MM.1S (cell line): ENCODE measurements at regions not wholly inside any gene's neighbourhood (a gene's known extent, or its start where the extent isn't known, plus 50 kb on each side); places are given as distances from the start of the nearest gene placed in this dataset.

Source experiments
- DNase-seq: peaks from one replicate; pipeline ENCODE4 v3.0.0-alpha.2; 2015
- H2AFZ ChIP-seq: fragments of 300-600 bp; sonication (generic); 2 replicates; pipeline ENCODE4 v1.6.0; 2016; ENCODE audit warnings: antibody characterized with exemption, low read length
- H3F3A ChIP-seq: fragments of 300-600 bp; sonication (generic); 2 replicates; pipeline ENCODE4 v1.6.1; 2016; ENCODE audit warnings: mild to moderate bottlenecking, antibody characterized with exemption, low read length, moderate library complexity, mixed read lengths; ENCODE audit not compliant: insufficient read depth
- H3K27ac ChIP-seq: fragments of 300-600 bp; sonication (generic); 2 replicates; pipeline ENCODE4 v1.5.1; 2016; ENCODE audit warnings: mild to moderate bottlenecking, low read length
- H3K27me3 ChIP-seq: fragments of 300-600 bp; sonication (generic); replicated peaks from 2 replicates; pipeline ENCODE4 v1.6.0; 2016; ENCODE audit warnings: low read length; ENCODE audit not compliant: insufficient read depth
- H3K36me3 ChIP-seq: fragments of 300-600 bp; sonication (generic); replicated peaks from 2 replicates; pipeline ENCODE4 v1.6.1; 2016; ENCODE audit warnings: mild to moderate bottlenecking, low read length, mixed read lengths; ENCODE audit not compliant: insufficient read depth
- H3K4me1 ChIP-seq: fragments of 300-600 bp; sonication (generic); 2 replicates; pipeline ENCODE4 v1.6.1; 2016; ENCODE audit warnings: low read length, mixed read lengths
- H3K4me2 ChIP-seq: fragments of 300-600 bp; sonication (generic); 2 replicates; pipeline ENCODE4 v1.6.0; 2016; ENCODE audit warnings: low read depth, low read length
- H3K4me3 ChIP-seq: fragments of 300-600 bp; sonication (generic); 2 replicates; pipeline ENCODE4 v1.5.1; 2016; ENCODE audit warnings: low read length, mixed read lengths
- H3K79me2 ChIP-seq: fragments of 300-600 bp; sonication (generic); 2 replicates; pipeline ENCODE4 v1.6.1; 2016; ENCODE audit warnings: mixed run types, low read length, mixed read lengths
- H3K9ac ChIP-seq: fragments of 300-600 bp; sonication (generic); 2 replicates; pipeline ENCODE4 v1.6.1; 2016; ENCODE audit warnings: low read length, mixed read lengths
- H3K9me2 ChIP-seq: fragments of 300-600 bp; sonication (generic); replicated peaks from 2 replicates; pipeline ENCODE4 v1.6.1; 2016; ENCODE audit warnings: mild to moderate bottlenecking, low read length, mixed read lengths; ENCODE audit not compliant: insufficient read depth
- H3K9me3 ChIP-seq: fragments of 300-600 bp; sonication (generic); replicated peaks from 2 replicates; pipeline ENCODE4 v1.6.1; 2016; ENCODE audit warnings: mild to moderate bottlenecking, low read length, mixed read lengths; ENCODE audit not compliant: insufficient read depth
- H4K20me1 ChIP-seq: fragments of 300-600 bp; sonication (generic); 2 replicates; pipeline ENCODE4 v1.6.1; 2016; ENCODE audit warnings: mild to moderate bottlenecking, low read length, moderate library complexity, mixed read lengths; ENCODE audit not compliant: insufficient read depth
- EZH2 ChIP-seq: fragments of 300-600 bp; sonication (generic); optimal IDR thresholded peaks from 2 replicates; pipeline ENCODE3; 2017; ENCODE audit warnings: low read depth, mild to moderate bottlenecking, antibody characterized with exemption, low read length, mixed read lengths
- EZH2phosphoT487 ChIP-seq: fragments of 300-600 bp; sonication (generic); IDR thresholded peaks from 2 replicates; pipeline ENCODE4 v1.6.1; 2018; ENCODE audit warnings: antibody characterized with exemption, low read length
- TF ChIP-seq, protein P1 (sequence below): fragments of 300-600 bp; sonication (generic); IDR thresholded peaks from 2 replicates; pipeline ENCODE4 v1.5.1; 2016; ENCODE audit warnings: antibody characterized with exemption, low read length, mixed read lengths

DNA sequence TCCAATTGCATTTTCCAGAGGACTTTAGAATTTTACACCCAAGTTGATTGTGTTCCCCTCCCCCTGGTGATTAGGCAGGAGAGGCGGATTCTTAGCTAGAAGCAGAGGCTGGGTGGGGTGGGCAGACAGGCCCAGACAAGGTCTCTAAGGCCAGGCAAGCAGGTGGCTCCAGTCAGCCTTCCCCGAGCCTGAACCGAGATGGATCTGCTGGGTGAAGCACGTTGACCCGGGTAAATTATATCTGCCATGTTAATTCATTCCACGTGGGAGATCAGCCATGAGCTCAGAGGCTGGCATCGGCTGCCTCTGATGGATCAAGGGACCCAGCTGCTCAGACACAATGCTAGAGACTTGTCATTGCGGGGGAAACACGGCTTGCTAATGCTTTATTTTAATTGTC lies 159.5 kb upstream of the MAFB start:
- DNase-seq: no peak
- no peaks in the 10 kb centered on the region for H3K4me1 ChIP-seq
- no peaks in the 10 kb centered on the region for H3K36me3 ChIP-seq
- H3F3A ChIP-seq: no peaks in the 10 kb centered on the region
- H3K4me2 ChIP-seq: no peak overlapping the region
- no peaks in the 10 kb centered on the region for H3K9me2 ChIP-seq
- no peaks in the 10 kb centered on the region for H3K79me2 ChIP-seq
- no peak overlapping the region for H3K27ac ChIP-seq
- H4K20me1 ChIP-seq: no peaks in the 10 kb centered on the region
- TF ChIP-seq EZH2phosphoT487 (no peak), EZH2 (no peak)
- TF ChIP-seq, protein P1, sequence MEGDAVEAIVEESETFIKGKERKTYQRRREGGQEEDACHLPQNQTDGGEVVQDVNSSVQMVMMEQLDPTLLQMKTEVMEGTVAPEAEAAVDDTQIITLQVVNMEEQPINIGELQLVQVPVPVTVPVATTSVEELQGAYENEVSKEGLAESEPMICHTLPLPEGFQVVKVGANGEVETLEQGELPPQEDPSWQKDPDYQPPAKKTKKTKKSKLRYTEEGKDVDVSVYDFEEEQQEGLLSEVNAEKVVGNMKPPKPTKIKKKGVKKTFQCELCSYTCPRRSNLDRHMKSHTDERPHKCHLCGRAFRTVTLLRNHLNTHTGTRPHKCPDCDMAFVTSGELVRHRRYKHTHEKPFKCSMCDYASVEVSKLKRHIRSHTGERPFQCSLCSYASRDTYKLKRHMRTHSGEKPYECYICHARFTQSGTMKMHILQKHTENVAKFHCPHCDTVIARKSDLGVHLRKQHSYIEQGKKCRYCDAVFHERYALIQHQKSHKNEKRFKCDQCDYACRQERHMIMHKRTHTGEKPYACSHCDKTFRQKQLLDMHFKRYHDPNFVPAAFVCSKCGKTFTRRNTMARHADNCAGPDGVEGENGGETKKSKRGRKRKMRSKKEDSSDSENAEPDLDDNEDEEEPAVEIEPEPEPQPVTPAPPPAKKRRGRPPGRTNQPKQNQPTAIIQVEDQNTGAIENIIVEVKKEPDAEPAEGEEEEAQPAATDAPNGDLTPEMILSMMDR: no peak
- H3K9ac ChIP-seq: no peak overlapping the region
- H2AFZ ChIP-seq: no peak overlapping the region
- no peak overlapping the region for H3K4me3 ChIP-seq
- no peaks in the 10 kb centered on the region for H3K27me3 ChIP-seq
- H3K9me3 ChIP-seq: no peaks in the 10 kb centered on the region

DNA sequence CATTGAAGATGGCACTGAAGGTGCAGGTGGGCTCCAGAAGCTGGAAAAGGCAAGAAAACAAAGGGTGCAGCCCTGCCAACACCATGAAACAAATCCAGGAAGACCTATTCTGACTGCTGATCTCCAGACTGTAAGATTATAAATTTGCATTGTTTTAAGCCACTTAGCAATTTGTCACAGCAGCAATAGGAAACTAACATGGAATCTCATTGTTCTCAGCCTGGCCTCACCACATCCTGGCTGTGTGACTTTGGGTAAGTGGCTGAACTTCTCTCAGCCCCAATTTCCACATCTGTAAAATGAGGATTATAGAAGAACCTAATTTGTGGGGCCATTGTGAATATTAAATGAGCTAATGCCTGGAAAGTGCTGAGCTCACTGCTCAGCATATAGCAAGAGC lies 160.4 kb upstream of the MAFB start:
- no peaks in the 10 kb centered on the region for H3K36me3 ChIP-seq
- no peak overlapping the region for H3K27ac ChIP-seq
- no peaks in the 10 kb centered on the region for H3K4me1 ChIP-seq
- H3K9me3 ChIP-seq: no peaks in the 10 kb centered on the region
- H3K79me2 ChIP-seq: no peaks in the 10 kb centered on the region
- H3K4me3 ChIP-seq: no peak overlapping the region
- no peaks in the 10 kb centered on the region for H4K20me1 ChIP-seq
- no peaks in the 10 kb centered on the region for H3F3A ChIP-seq
- TF ChIP-seq EZH2: no peak
- TF ChIP-seq EZH2phosphoT487: no peak
- TF ChIP-seq, protein P1: no peak
- no peak for DNase-seq
- H3K9ac ChIP-seq: no peak overlapping the region
- H3K9me2 ChIP-seq: no peaks in the 10 kb centered on the region
- H3K4me2 ChIP-seq: no peak overlapping the region
- H2AFZ ChIP-seq: no peak overlapping the region
- H3K27me3 ChIP-seq: no peaks in the 10 kb centered on the region

DNA sequence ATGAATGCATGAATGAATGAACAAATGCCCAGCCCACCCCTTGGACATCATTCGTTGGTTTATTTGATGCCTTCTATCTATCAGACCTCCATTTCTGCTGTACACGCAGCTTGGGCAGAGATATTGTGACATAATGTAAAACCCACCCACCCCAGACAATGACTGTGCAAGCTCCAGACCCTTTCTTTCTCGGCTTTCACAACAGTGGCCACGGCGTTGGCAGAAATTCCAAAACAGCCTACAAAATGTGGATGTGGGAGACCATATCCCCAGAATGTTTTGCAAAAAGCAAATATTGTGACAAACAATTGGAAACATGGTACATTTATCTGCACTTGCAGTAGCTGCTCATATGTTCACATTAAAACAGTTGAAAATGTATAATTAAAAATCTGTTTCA lies 162.0 kb upstream of the MAFB start:
- Histone ChIP-seq H4K20me1 (no peaks in the 10 kb centered on the region), H3K36me3 (no peaks in the 10 kb centered on the region), H3K9me2 (no peaks in the 10 kb centered on the region), H3K79me2 (no peaks in the 10 kb centered on the region), H3K9me3 (no peaks in the 10 kb centered on the region), H3K4me1 (no peaks in the 10 kb centered on the region), H3K9ac (no peak overlapping the region), H3K4me3 (no peak overlapping the region), H3F3A (no peaks in the 10 kb centered on the region), H2AFZ (no peak overlapping the region), H3K27ac (no peak overlapping the region), H3K27me3 (no peaks in the 10 kb centered on the region), H3K4me2 (no peak overlapping the region)
- no peak for TF ChIP-seq EZH2
- TF ChIP-seq, protein P1: no peak
- TF ChIP-seq EZH2phosphoT487: no peak
- DNase-seq: no peak
